G401.6 (cell line): ENCODE measurements at regions not wholly inside any gene's neighbourhood (a gene's known extent, or its start where the extent isn't known, plus 50 kb on each side); places are given as distances from the start of the nearest gene placed in this dataset.
"Not testable (repeated sequence)": the region's sequence is repeated elsewhere in the genome, so short reads cannot be mapped to it uniquely, and the experiment has no call there.

Experiments used
- FAIRE-seq: peaks from 2 replicates; lab custom pipeline; 2012; peaks lifted over from hg19 to GRCh38; lab: Jason Lieb, UNC

DNA sequence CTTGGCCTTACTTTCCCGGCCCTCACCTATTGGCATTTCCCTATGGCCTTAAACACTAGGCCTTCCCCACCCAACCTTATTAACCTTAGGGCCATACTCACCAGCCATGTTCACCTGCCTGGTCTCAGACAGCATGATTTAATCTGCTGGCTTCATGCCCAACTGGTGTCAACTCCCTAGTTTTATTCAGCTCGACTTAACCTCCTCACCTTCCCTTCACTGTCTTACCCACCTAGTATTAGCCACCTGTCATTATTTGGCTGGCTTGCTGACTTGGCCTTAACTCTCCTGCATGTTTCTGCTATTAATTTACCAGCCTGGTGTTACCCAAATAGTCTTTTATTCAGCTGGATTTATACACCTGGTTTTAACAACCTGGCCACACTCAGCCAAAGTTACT is 136.0 kb upstream of the ZSWIM2 start:
- FAIRE-seq, result no peak

DNA sequence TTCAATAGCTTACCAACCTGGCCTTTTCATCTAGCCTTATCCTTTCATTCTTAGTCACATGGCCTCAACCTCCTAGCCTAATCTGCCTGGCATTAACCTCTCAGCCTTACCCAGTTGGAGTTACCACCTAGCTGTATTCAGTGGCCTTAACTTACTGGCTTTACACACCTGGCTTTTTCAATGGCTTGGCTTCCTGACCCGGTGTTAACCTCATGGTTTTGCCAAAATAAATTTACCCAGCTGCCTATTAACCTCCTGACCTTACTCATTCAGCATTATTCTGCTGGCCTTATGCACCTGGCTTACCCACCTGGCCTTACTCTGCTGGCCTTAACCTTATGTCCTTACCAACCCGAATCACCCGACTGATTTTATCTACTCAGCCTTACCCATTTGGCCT is 135.5 kb upstream of the ZSWIM2 start:
- FAIRE-seq, result no peak

DNA sequence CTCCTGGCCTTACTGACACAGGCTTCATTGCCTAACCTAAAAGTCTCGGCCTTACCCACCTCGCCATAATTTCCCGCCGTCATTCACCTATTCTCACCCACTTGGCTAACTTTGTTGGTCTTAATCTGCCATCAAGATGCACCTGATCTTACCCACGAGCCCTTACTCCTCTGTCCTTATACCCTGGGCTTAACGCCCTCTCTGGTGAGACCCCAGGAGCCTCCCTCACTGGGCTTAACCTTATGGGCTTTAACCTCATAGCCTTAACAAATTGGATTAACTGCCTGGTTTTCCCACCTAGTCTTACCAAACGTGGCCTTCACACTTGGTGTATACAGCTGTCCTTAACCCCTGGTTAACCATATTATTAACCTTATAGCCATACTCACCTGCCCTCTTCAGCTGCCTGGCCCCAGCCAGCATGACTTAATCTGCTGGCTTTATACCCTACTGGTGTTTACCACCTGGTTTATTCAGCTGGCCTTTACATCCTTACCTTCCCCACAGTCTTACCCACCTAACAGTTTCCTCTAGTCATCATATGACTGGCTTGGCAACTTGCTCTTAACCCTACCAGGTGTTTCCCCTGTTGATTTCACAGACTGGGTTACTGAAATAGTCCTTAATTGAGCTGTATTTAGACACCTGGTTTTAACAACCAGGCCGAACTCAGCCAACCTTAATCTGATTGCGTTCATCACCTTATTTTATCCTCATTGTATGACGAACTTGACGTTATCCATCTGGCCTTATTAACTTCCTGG is 132.0 kb upstream of the ZSWIM2 start:
- no peak for FAIRE-seq

DNA sequence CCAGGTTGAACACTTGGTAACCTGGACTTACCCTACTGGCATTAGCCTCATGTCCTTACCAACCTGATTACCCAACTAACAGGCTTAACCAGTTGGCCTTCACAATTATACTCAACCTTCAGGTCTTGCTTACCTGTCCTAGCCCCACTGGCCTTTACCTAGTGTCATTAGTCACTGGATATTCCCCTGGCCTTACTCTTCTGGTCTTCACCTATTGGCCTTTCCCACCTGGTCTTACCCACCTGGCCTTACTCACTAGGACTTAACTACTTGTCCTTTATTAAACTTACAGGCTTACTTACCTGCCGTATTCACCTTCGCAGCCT is 131.1 kb upstream of the ZSWIM2 start:
- FAIRE-seq, result no peak

DNA sequence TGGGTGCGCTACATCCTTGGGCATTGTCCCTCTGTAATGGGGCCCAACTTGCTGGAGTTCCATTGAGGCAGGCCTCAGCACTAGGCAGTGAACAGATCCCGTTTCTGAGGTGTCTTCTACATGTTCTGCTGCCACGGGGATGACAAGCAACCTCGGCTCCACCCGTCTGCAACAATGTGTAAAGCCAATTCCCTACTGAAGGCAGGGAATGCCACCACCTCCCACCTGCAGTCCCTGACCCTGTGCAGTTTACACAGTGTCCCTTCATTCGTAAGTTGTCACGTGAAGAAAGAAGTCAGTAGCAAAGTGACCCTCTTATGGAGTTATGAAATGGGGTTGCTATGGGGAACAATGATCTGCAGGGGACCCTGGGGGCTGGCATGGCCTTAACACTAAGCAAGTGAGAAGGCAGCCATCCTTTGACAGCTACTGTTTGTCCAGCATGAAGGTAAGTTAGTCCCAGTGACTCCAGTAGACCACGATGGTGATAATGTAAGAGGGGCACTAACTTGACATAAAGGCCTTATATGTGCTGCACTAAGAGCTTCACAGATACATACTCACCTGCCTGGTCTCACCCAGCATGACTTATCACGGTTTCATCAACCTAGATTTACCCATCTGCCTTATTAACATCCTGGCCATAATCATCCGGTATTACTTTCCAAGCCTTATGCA is 130.6 kb upstream of the ZSWIM2 start:
- no peak for FAIRE-seq

DNA sequence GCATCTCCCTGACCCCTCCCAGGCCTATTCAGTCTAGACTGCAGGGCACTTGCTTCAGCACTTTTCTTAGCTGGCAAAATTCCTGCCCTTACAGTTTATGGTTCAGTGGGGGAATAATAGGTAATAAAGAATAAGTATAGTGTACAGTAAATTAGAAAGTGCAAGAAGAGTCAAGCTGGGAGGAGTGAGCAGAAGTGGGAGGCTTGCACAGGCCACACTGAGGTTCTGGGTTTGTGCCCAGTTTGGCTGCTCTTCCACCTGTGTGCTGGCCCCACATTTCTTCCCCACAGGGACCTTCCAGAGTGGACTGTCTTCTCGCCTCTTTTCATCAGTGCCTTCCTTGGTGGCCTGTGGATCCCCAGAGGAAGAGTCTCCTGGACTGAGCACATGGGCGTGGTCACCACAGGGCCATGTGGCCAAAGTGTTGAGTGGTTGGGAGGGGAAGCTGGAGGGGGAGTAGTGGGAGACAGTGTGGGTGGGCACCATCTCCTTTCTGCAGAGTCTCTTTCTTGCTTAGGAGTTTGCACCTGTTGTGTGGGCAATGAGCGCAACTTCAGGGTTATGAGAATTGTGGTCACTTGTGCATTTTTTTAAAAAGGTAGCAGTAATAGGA is 128.6 kb upstream of the ZSWIM2 start:
- no peak for FAIRE-seq

DNA sequence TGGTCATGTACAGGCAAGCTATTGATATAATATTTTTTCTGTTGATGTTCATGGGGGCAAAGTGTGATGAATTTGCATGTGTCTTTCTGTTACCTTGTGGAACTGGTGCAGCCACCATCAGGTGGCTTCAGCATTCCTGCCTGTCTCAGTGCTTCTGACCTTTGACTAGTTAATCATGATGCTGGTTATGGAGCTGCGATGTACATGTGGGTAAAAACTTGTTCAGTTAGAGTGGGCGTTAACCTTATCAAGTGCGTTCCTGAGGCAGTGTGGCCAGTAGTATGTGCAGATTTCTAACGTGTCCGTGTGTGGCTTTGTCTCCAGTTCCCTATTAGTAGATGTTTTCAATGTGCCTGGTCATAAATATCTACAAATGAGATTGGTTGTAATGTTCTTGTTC is 127.4 kb upstream of the ZSWIM2 start:
- no peak for FAIRE-seq

DNA sequence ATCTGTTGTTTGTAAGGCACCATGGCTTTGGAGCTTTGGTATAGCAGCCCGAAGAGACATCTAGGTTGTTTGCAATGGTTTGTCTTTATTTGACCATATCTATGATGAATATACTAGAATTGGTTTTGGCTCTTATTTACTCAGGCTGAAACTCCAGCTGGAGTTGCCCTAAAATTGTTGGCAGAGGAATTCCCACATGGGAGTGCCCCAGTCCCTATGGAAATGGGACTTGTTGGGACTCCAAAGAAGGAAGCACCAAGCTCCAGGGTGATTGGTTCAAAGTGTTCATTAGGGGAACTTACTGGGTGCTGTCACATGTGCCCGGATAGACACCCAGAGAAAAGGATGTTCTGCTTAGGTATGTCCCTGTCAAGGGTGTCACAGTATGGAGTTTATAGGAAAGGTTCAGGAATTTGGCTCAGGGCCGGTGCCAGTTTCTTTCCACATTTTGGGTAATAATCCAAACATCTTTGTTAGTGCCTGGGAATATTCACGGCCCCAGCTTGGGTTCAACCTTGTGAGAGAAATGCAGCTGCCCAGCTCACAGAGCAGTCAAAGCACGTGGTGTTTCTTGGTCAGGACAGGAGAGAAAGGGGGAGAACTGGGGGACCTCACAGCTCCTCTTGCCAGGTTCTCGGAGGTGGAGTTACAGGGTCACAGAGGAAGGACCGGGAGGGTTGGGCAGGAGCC is 123.5 kb upstream of the ZSWIM2 start:
- no peak for FAIRE-seq

DNA sequence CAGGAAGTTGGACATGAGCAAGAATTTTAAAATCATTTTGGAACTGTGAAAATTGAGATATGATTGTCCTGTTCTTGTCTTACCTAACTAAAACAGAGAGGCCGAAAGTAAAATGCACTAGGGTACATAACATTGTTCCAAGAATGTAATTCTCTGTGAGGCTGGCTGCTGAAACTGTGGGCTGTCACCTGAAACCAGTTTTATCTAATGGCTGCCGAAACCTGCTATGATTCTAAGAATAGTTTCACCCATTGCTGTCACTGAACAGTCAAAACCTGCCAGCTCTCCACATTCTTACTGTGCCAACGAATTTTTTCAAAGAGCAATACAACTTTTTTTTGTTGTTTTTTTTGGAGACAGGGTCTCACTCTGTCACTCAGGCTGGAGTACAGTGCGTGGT is 119.3 kb upstream of the ZSWIM2 start:
- no peak for FAIRE-seq

DNA sequence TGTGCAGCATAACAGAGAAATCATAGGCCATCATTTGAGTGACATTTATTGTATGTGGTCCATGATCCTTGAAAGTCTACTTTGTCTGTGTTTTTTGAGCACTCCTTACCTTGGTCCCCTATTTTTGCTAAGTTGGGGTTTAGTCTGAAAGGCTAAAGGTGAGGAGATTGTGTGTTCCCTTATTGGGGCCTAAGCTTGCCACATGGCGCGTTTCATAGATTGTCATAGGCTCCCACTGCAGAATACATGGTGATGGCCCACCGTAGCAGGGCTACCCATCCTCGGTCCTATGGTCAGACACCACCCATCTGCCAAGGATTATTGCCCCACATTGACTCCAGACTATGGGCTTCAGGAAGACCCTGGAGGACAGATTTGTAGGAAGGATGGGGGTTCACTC is 117.0 kb upstream of the ZSWIM2 start:
- FAIRE-seq, result no peak

DNA sequence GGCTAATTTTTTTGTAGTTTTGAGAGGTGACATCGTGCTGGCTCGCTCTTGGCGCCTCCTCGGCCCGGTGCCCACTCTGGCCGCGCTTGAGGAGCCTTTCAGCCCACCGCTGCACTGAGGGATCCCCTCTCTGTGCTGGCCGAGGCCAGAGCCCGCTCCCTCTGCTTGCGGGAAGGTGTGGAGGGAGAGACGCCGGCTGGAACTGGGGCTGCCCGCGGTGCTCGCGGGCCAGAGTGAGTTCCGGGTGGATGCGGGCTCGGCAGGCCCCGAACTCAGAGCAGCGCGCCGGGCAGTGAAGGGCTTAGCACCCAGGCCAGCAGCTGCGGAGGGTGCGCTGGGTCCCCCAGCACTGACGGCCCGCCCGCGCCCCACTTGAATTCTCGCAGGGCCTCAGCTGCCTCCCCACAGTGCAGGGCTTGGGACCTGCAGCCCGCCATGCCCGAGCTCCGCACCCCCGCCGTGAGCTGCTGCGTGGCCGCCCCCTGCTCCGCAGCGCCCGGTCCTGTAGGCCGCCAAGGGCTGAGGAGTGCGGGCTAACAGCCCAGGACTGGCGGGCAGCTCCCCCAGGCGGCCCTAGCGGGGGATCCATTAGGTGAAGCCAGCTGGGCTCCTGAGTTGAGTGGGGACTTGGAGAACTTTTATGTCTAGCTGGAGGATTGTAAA is 113.2 kb upstream of the ZSWIM2 start:
- no peak for FAIRE-seq

DNA sequence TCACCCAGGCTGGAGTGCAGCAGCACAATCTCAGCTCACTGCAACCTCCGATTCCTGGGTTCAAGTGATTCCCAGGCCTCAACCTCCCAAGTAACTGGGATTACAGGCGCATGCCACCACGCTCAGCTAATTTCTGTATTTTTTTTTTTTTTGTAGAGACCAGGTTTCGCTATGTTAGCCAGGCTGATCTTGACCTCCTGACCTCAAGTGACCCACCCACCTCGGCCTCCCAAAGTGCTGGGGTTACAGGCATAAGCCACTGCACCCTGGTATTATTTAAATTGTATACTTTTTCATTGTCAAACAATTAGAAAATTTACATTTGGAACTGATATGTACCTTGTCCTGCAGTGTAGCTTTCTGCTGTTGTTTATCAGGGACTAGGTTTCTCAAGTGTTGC is 111.3 kb upstream of the ZSWIM2 start:
- not testable (repeated sequence) for FAIRE-seq

DNA sequence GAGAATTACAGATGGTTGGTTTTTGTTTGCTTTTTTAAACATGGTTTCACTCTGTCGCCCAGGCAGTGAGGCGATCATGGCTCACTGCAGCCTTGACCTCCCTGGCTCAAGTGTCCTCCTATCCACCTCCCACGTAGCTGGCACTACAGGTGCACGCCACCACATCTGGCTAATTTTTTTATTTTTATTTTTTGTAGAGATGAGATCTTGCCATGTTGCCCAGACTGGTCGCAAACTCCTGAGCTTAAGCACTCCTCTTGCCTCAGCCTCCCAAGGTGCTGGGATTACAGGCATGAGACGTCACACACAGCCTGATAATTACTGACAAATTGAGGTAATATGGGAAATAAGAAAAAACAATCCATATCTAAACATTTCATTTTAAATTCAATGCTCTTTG is 110.5 kb upstream of the ZSWIM2 start:
- FAIRE-seq, result no peak

DNA sequence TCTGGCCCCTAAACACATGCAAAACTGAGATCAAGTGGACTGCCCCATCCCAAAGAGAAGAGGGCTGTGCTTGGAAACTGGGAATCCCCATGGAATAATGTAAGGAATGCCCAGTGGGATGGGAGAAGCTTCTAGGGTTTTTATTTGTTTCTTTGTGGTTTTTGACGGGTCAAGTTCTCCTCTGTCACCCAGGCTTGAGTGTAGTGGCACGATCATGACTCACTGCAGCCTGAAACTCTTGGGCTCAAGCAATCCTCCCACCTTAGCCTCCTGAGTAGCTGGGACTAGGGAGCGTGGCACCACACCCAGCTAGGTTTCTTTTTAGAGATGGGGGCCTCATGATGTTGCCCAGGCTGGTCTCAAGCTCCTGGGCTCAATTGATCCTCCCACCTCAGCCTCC is 101.7 kb upstream of the ZSWIM2 start:
- FAIRE-seq, result no peak

DNA sequence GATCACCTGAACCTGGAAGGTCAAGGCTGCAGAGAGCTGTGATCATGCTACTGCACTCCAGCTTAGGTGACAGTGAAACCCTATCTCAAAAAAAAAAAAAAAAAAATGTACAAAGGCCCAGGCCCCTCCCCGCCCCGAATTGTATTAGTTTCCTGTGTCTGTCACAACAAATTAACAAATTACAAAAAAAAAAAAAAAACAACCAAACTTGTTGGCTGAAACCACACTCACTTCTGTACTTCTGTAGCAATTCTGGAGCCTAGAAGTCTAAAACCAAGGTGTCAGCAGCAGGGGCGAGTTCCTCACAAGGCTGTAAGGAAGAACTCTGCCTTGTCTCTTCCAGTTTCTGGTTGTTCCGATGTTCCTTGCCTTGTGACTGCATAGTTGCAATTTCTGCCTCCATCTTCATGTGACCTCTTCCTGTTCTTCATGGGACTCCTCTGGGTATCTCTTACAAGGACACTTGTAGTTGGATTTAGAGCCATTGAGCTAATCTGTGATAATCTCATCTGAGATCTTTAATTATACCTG is 100.8 kb upstream of the ZSWIM2 start:
- no peak for FAIRE-seq

DNA sequence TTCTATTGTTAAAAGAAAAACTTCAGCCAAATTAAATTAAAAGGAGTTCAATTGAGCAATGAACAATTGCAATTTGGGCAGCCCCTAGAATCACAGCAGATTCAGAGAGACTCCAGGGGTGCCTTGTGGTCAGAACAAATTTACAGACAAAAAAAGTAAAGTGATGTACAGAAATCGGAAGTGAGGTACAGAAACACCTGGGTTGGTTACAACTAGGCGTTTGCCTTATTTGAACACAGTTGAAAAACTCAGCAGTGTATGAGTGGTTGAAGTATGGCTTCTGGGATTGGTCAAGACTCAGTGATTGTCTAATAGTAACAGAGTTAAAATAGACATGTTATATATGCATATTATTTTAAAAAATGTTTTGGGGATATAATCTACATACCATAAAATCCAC is 98.5 kb upstream of the ZSWIM2 start:
- no peak for FAIRE-seq

DNA sequence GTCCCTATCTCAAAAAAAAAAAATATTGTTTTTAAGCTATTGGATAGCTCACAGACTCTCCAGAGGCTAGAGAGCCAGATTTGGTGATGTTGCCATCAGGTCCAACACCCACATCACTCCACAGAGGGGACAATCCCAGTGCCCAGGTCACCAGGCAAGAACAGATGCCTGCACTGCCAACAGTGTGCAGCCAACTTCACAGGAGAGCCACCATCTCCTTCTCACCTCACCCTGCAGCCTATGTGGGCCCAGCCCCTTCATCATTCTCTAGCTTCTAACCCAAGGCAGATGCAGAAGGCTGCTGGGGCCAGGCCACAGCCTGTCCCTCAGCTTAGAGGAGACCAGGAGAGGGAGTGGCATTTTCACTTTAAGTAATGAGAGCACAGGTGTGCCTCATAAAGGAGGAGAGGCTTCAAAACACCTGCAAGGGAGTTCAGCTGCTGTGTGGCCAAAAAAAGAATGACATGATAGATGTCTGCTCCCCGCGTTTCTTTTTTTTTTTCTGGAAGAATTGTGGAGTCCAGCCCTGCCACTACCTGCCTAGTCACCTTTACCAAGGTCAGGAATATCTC is 98.0 kb upstream of the ZSWIM2 start:
- FAIRE-seq, result no peak

DNA sequence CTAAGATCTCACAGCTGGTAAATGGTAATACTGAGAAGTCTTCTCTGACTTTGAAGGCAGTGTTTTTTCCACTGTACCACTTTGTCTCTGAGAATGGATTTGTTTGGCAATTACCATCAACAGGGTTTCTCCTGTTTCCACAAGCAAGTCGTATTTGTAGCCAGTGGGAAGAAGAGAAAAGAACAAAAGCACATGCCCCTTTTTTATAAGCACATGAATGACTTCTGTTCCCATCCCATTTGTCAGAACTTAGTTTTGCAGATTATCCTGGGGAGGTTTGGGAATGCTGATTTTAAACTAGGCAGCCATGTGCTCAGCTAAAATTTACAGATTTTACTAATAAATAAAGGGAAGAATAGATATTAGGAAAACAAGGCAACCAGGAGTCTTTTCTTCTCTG is 92.9 kb upstream of the ZSWIM2 start:
- no peak for FAIRE-seq

DNA sequence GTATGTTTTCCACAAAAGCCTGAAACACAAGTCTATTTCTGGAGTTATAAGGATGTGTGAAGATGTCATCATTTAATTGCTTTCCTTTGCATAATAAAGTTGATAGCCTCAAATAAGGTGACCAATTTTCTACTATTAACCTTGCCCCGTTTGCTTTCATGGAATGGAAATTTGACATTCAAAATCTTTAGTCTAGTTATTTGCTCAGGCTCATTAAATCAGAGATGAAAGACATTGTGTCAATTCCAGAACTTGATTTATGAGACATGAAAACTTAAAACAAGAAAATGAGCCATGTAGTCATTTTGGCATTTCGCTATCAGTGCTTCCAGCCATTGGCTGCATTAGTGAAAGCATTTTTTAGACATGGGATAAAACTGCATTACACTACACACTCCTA is 91.5 kb upstream of the ZSWIM2 start:
- FAIRE-seq, result no peak

DNA sequence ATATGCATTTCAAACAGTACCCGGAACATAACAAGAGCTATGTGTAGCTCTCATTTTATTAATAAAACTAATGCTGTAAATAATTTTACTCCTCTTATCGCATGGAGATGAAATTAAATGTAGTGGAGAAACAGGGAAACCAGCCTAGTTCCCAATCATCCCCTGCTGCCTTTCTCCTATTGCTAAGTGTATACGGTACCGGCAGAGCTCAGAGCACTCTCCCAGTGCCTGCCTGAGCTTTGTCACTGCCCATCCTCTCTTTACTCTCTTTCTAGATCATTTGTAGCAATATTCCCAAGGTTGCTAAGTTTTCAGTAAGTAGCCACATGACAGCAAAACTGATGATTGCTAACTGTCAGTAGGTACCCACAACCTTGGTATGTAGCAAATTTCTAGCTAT is 85.5 kb upstream of the ZSWIM2 start:
- FAIRE-seq, result no peak

DNA sequence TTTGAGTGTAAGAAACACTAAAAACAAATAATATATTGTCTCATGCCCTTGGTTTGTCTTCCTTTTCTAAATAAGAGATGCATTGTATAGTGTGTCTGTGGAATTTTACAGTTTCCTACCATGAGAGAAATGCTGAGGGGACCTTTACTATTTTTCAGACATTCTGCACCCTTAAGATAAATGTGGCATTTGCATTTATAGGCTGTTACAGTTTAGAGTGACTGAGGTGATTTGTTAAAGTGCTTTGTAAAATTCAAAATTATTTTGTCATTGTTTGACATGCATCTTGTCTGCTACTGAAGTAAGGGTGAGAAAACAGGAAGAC is 78.9 kb upstream of the ZSWIM2 start:
- no peak for FAIRE-seq

DNA sequence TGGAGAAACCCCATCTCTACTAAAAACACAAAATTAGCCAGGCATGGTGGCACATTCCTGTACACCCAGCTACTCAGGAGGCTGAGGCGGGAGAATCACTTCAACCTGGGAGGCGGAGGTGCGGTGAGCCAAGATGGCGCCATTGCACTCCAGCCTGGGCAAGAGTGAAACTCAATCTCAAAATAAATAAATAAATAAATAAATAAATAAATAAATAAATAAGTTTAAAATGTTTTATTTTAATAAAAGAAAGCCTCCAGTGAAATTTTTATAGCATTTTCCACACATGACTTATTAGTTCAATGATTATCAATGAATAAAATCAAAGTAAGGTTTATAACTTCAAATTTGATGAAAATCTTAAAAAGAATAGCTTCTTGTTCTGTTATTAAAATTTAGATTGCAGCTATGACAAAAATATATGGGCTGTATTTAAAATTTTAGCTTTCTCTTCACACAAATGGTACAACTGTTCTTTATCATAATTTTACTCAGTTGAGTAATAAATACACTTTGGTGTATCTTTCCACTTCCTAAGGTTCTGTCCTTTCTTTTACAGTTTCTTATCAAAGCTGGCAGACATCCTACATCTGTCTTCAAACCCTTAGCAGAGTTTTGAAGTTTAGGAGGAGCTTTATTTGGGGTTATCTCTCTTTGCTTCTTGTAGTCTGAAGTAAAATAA is 78.4 kb upstream of the ZSWIM2 start:
- FAIRE-seq, result peak; percentile 55
